K562 (cell line): ENCODE measurements at regions not wholly inside any gene's neighbourhood (a gene's known extent, or its start where the extent isn't known, plus 50 kb on each side); places are given as distances from the start of the nearest gene placed in this dataset.

Source experiments
- CEBPG ChIP-seq, 3 experiments: fragments of 200-800 bp in 1 of 3; sonication (Bioruptor generic) in 1 of 3; sonication (generic) in 1 of 3; formaldehyde crosslinking in 1 of 3; IDR thresholded peaks in 2 of 3; conservative IDR thresholded peaks in 1 of 3; 2 replicates each; pipeline versions ENCODE4 v1.6.1 to v1.8.0; 2016 to 2022; ENCODE audit warnings: missing compliant biosample characterization in 2 of 3, missing genetic modification characterization in 2 of 3, mild to moderate bottlenecking in 1 of 3, missing genetic modification reagents in 1 of 3
- CHD7 ChIP-seq: fragments of 200-600 bp; sonication (generic); IDR thresholded peaks from one replicate; pipeline ENCODE4 v1.6.1; 2012; ENCODE audit warnings: mild to moderate bottlenecking, low read depth, low read length, inconsistent platforms
- FOXP4 ChIP-seq: sonication (generic); formaldehyde crosslinking; IDR thresholded peaks from 2 replicates; pipeline ENCODE4 v1.8.0; 2022; ENCODE audit warnings: mild to moderate bottlenecking, missing genetic modification reagents, borderline replicate concordance
- NR2C2 ChIP-seq, 2 experiments: fragments of 200-800 bp in 1 of 2; sonication (Bioruptor generic) in 1 of 2; sonication (generic) in 1 of 2; formaldehyde crosslinking in 1 of 2; IDR thresholded peaks; 2 replicates each; pipeline versions ENCODE4 v1.6.1 to v1.8.0; 2016 to 2022; ENCODE audit warnings: mild to moderate bottlenecking in 1 of 2, missing compliant biosample characterization in 1 of 2, missing genetic modification characterization in 1 of 2, missing genetic modification reagents in 1 of 2
- PML ChIP-seq: IDR thresholded peaks from 2 replicates; pipeline ENCODE4 v1.6.1; 2012; ENCODE audit warnings: low read length, inconsistent platforms
- PREB ChIP-seq: sonication (generic); formaldehyde crosslinking; IDR thresholded peaks from 2 replicates; pipeline ENCODE4 v1.8.1; 2023; ENCODE audit warnings: mild to moderate bottlenecking, missing genetic modification reagents
- STAT5B ChIP-seq: fragments of 250-450 bp; sonication (Bioruptor Pico); IDR thresholded peaks from 2 replicates; pipeline ENCODE4 v1.8.0; 2021; ENCODE audit warnings: mild to moderate bottlenecking, inconsistent platforms
- TBL1XR1 ChIP-seq, 2 experiments: IDR thresholded peaks; 2 replicates each; pipeline ENCODE4 v1.6.1; 2012; ENCODE audit warnings: improper control_type of control experiment in 2 of 2, low read length in 2 of 2, mild to moderate bottlenecking in 1 of 2
- ZBTB8A ChIP-seq: fragments of 450-650 bp; IDR thresholded peaks from 2 replicates; pipeline ENCODE4 v1.6.1; 2018; ENCODE audit warnings: mild to moderate bottlenecking, moderate library complexity; ENCODE audit not compliant: partially characterized antibody
- ZNF24 ChIP-seq: fragments of 450-650 bp; IDR thresholded peaks from 2 replicates; pipeline ENCODE4 v1.6.1; 2016

- no peak for TF ChIP-seq NR2C2 (CRISPR knock-in tag; IDR thresholded peaks at IDR 0.05)
- TF ChIP-seq NR2C2 (tag; IDR thresholded peaks at IDR 0.05) = peak; percentile 91
- no peak for TF ChIP-seq ZBTB8A
- TF ChIP-seq PML = no peak
- TF ChIP-seq FOXP4 (CRISPR knock-in tag) = no peak
- TF ChIP-seq CEBPG (CRISPR knock-in tag; IDR thresholded peaks at IDR 0.05) = no peak
- no peak for TF ChIP-seq CEBPG (tag; conservative IDR thresholded peaks at IDR 0.05 in 1 of 2, IDR thresholded peaks at IDR 0.05 in 1 of 2)
- TF ChIP-seq PREB (CRISPR knock-in tag) = no peak
- TF ChIP-seq TBL1XR1 (IDR thresholded peaks at IDR 0.05; ENCODE audit: low read length in 2 of 2) = no peak
- TF ChIP-seq CHD7 = no peak
- peak; percentile 95 for TF ChIP-seq STAT5B (CRISPR knock-in tag)
- no peak for TF ChIP-seq ZNF24
Measured at GRCh38 chr12:32021346-32021773, 62.1 kb downstream of the RESF1 start (continued).
